H1 (cell line): ENCODE measurements at regions not wholly inside any gene's neighbourhood (a gene's known extent, or its start where the extent isn't known, plus 50 kb on each side); places are given as distances from the start of the nearest gene placed in this dataset.

Source experiments
- CTCF ChIA-PET: fragments of 300-600 bp; sonication (Branson Sonifier 250); formaldehyde crosslinking; loops from one replicate; lab custom pipeline; 2021; ENCODE audit not compliant: partially characterized antibody; lab: Charles Lee
- POLR2A ChIA-PET: fragments of 300-600 bp; sonication (Branson Sonifier 250); formaldehyde crosslinking; loops from one replicate; lab custom pipeline; 2021; ENCODE audit warnings: inconsistent platforms; ENCODE audit not compliant: partially characterized antibody; lab: Charles Lee
- DNase-seq, 2 experiments: peaks; one replicate each; pipeline versions ENCODE4 v3.0.0 to v3.0.0-alpha.2; 2010 to 2022; ENCODE audit warnings: low spot score in 2 of 2, low read depth in 1 of 2, mixed read lengths in 1 of 2
- FAIRE-seq: peaks from 2 replicates; lab custom pipeline; 2011; peaks lifted over from hg19 to GRCh38; lab: Jason Lieb, UNC
- H2AFZ ChIP-seq: 2 replicates; pipeline ENCODE4 v1.8.1; 2012; ENCODE audit warnings: low read length, inconsistent platforms
- H2AK5ac ChIP-seq: 2 replicates; pipeline ENCODE4 v1.6.1; 2013; ENCODE audit warnings: low read depth, low read length
- H2BK120ac ChIP-seq: replicated peaks from 2 replicates; pipeline ENCODE3; 2013; ENCODE audit warnings: low read depth, low read length, inconsistent platforms
- H2BK12ac ChIP-seq: 2 replicates; pipeline ENCODE4 v1.6.1; 2013; ENCODE audit warnings: low read depth, low read length
- H2BK15ac ChIP-seq: 2 replicates; pipeline ENCODE4 v1.6.1; 2013; ENCODE audit warnings: low read length
- H2BK20ac ChIP-seq: 2 replicates; pipeline ENCODE4 v1.6.1; 2013; ENCODE audit warnings: low read length
- H2BK5ac ChIP-seq: 2 replicates; pipeline ENCODE4 v1.6.1; 2013; ENCODE audit warnings: low read depth, low read length
- H3K14ac ChIP-seq: 2 replicates; pipeline ENCODE4 v1.6.1; 2013; ENCODE audit warnings: inconsistent platforms; ENCODE audit not compliant: insufficient read length
- H3K18ac ChIP-seq: 2 replicates; pipeline ENCODE4 v1.6.1; 2013; ENCODE audit warnings: low read length; ENCODE audit errors: extremely low read depth
- H3K23ac ChIP-seq: 2 replicates; pipeline ENCODE4 v1.6.1; 2013; ENCODE audit warnings: inconsistent platforms; ENCODE audit not compliant: insufficient read length
- H3K23me2 ChIP-seq: 2 replicates; pipeline ENCODE4 v1.6.1; 2013; ENCODE audit warnings: low read depth, low read length
- H3K27ac ChIP-seq: 2 replicates; pipeline ENCODE4 v1.6.1; 2011; ENCODE audit warnings: low read depth, low read length, inconsistent platforms
- H3K27me3 ChIP-seq, 4 experiments: replicated peaks in 1 of 4; 1 replicate in 1 of 4; 2 replicates in 3 of 4; pipeline versions ENCODE4 v1.6.1 to v1.8.1; 2011 to 2013; ENCODE audit warnings: low read length in 3 of 4, mild to moderate bottlenecking in 3 of 4, inconsistent platforms in 2 of 4, mixed read lengths in 2 of 4, moderate library complexity in 1 of 4; ENCODE audit not compliant: control insufficient read depth in 3 of 4, insufficient read depth in 3 of 4; ENCODE audit errors: extremely low read depth in 1 of 4
- H3K36me3 ChIP-seq, 4 experiments: 2 replicates each; pipeline versions ENCODE4 v1.6.1 to v1.8.1; 2011 to 2013; ENCODE audit warnings: mild to moderate bottlenecking in 4 of 4, low read length in 3 of 4, moderate library complexity in 2 of 4, control low read depth in 1 of 4, inconsistent platforms in 1 of 4; ENCODE audit not compliant: insufficient read depth in 4 of 4, control insufficient read depth in 2 of 4
- H3K4ac ChIP-seq: replicated peaks from 2 replicates; pipeline ENCODE3; 2013; ENCODE audit warnings: low read length, low read depth, mixed read lengths, inconsistent platforms; ENCODE audit not compliant: insufficient read length
- H3K4me1 ChIP-seq, 4 experiments: replicated peaks in 1 of 4; 1 replicate in 1 of 4; 2 replicates in 3 of 4; pipeline versions ENCODE4 v1.6.1 to v1.8.1; 2011 to 2013; ENCODE audit warnings: low read length in 3 of 4, inconsistent platforms in 2 of 4, mixed read lengths in 1 of 4; ENCODE audit not compliant: insufficient read depth in 4 of 4, control insufficient read depth in 3 of 4
- H3K4me2 ChIP-seq, 2 experiments: 2 replicates each; pipeline versions ENCODE4 v1.6.1 to v1.8.1; 2011 to 2013; ENCODE audit warnings: low read depth in 2 of 2, low read length in 2 of 2, control low read depth in 1 of 2, inconsistent platforms in 1 of 2, mild to moderate bottlenecking in 1 of 2; ENCODE audit not compliant: insufficient read depth in 1 of 2
- H3K4me3 ChIP-seq, 4 experiments: fragments of 200-600, 300-600 bp in 1 of 4; sonication (generic), shearing (Covaris generic), sonication (Bioruptor Twin) in 1 of 4; 2 replicates each; pipeline versions ENCODE4 v1.5.1 to v1.8.1; 2011 to 2016; ENCODE audit warnings: low read length in 4 of 4, low read depth in 3 of 4, control low read depth in 2 of 4, inconsistent platforms in 2 of 4, mild to moderate bottlenecking in 2 of 4, mixed read lengths in 1 of 4, moderate library complexity in 1 of 4; ENCODE audit not compliant: insufficient read depth in 2 of 4; ENCODE audit errors: extremely low read depth in 1 of 4
- H3K56ac ChIP-seq: replicated peaks from 2 replicates; pipeline ENCODE3; 2013; ENCODE audit warnings: low read depth, mild to moderate bottlenecking, mixed read lengths, low read length, inconsistent platforms; ENCODE audit not compliant: insufficient read length
- H3K79me1 ChIP-seq: 2 replicates; pipeline ENCODE4 v1.6.1; 2013; ENCODE audit warnings: low read depth, low read length, control low read depth
- H3K79me2 ChIP-seq, 2 experiments: 2 replicates each; pipeline versions ENCODE4 v1.6.1 to v1.8.1; 2012 to 2013; ENCODE audit warnings: low read length in 2 of 2, mild to moderate bottlenecking in 2 of 2, inconsistent platforms in 1 of 2; ENCODE audit not compliant: insufficient read depth in 2 of 2, control insufficient read depth in 1 of 2
- H3K9ac ChIP-seq, 4 experiments: replicated peaks in 1 of 4; 1 replicate in 1 of 4; 2 replicates in 3 of 4; pipeline versions ENCODE4 v1.6.1 to v1.8.1; 2011 to 2013; ENCODE audit warnings: low read depth in 3 of 4, low read length in 3 of 4, control low read depth in 2 of 4, mild to moderate bottlenecking in 2 of 4, moderate library complexity in 2 of 4, inconsistent platforms in 1 of 4; ENCODE audit errors: extremely low read depth in 1 of 4
- H3K9me3 ChIP-seq, 2 experiments: 2 replicates each; pipeline versions ENCODE4 v1.6.1 to v1.8.1; 2012 to 2013; ENCODE audit warnings: mild to moderate bottlenecking in 2 of 2, moderate library complexity in 2 of 2, control low read depth in 1 of 2, inconsistent platforms in 1 of 2, low read depth in 1 of 2, low read length in 1 of 2, mixed read lengths in 1 of 2; ENCODE audit not compliant: insufficient read depth in 2 of 2
- H4K20me1 ChIP-seq, 2 experiments: replicated peaks in 1 of 2; 2 replicates each; pipeline versions ENCODE3 to v1.8.1; 2011 to 2013; ENCODE audit warnings: inconsistent platforms in 2 of 2, low read length in 2 of 2, mild to moderate bottlenecking in 1 of 2; ENCODE audit not compliant: insufficient read depth in 2 of 2, control insufficient read depth in 1 of 2
- H4K5ac ChIP-seq: 2 replicates; pipeline ENCODE4 v1.6.1; 2013; ENCODE audit warnings: low read length, low read depth, mixed read lengths, inconsistent platforms; ENCODE audit not compliant: insufficient read length
- H4K8ac ChIP-seq: 2 replicates; pipeline ENCODE4 v1.8.0; 2013; ENCODE audit warnings: mild to moderate bottlenecking, moderate library complexity, low read length, inconsistent platforms; ENCODE audit not compliant: insufficient read depth; ENCODE audit errors: extremely low read depth
- H4K91ac ChIP-seq: replicated peaks from 2 replicates; pipeline ENCODE3; 2013; ENCODE audit warnings: low read length, mixed read lengths, inconsistent platforms; ENCODE audit not compliant: insufficient read length
- BACH1 ChIP-seq: IDR thresholded peaks from 2 replicates; pipeline ENCODE4 v1.6.1; 2012; ENCODE audit warnings: low read length, improper control_type of control experiment
- CBX8 ChIP-seq: fragments of 300-800, 300-1000 bp; sonication (generic); IDR thresholded peaks from 2 replicates; pipeline ENCODE4 v1.7.1; 2016; ENCODE audit warnings: low read depth, low read length, borderline replicate concordance
- GABPA ChIP-seq: IDR thresholded peaks from 2 replicates; pipeline ENCODE4 v1.6.1; 2011; ENCODE audit warnings: mild to moderate bottlenecking, low read length, moderate library complexity, borderline replicate concordance; ENCODE audit not compliant: insufficient read depth
- JUND ChIP-seq: IDR thresholded peaks from 2 replicates; pipeline ENCODE4 v1.6.1; 2011; ENCODE audit warnings: mild to moderate bottlenecking, improper control_type of control experiment, low read length
- KDM4A ChIP-seq: IDR thresholded peaks from one replicate; pipeline ENCODE4 v1.7.1; 2012; ENCODE audit warnings: low read depth, mild to moderate bottlenecking, moderate library complexity, low read length, inconsistent platforms; ENCODE audit not compliant: severe bottlenecking
- MAX ChIP-seq: IDR thresholded peaks from 2 replicates; pipeline ENCODE4 v1.6.1; 2012; ENCODE audit warnings: inconsistent platforms
- NRF1 ChIP-seq: IDR thresholded peaks from 2 replicates; pipeline ENCODE4 v1.6.1; 2011; ENCODE audit warnings: mild to moderate bottlenecking, low read depth, low read length, improper control_type of control experiment
- PHF8 ChIP-seq: fragments of 200-600 bp; sonication (generic); conservative IDR thresholded peaks from 2 replicates; pipeline ENCODE4 v1.7.1; 2012; ENCODE audit warnings: low read depth, mild to moderate bottlenecking, inconsistent platforms, low read length, moderate library complexity
- SIX5 ChIP-seq: IDR thresholded peaks from 2 replicates; pipeline ENCODE4 v1.6.1; 2011; ENCODE audit warnings: mild to moderate bottlenecking, low read depth, low read length
- SP4 ChIP-seq: IDR thresholded peaks from 2 replicates; pipeline ENCODE4 v1.6.1; 2012; ENCODE audit warnings: low read length, inconsistent platforms
- SUZ12 ChIP-seq: fragments of 200-600 bp; sonication (generic); IDR thresholded peaks from 2 replicates; pipeline ENCODE4 v1.6.1; 2012; ENCODE audit warnings: mild to moderate bottlenecking, inconsistent platforms, low read length, moderate library complexity, mixed read lengths
- TAF7 ChIP-seq: optimal IDR thresholded peaks from 2 replicates; pipeline ENCODE3; 2011; ENCODE audit warnings: low read depth, mild to moderate bottlenecking, inconsistent platforms, low read length, moderate library complexity, borderline replicate concordance
- USF2 ChIP-seq: IDR thresholded peaks from 2 replicates; pipeline ENCODE4 v1.6.1; 2011; ENCODE audit warnings: low read length, improper control_type of control experiment
- ZNF274 ChIP-seq: IDR thresholded peaks from 2 replicates; pipeline ENCODE4 v1.7.0; 2012; ENCODE audit warnings: low read length, borderline replicate concordance; ENCODE audit errors: extremely low read depth
- WGBS, 2 experiments: shearing (Covaris generic) in 1 of 2; methylation state at CpG; one replicate each; pipeline versions ENCODE4 v1.1.6 to v1.1.7; 2013 to 2015; ENCODE audit warnings: low lambda C conversion rate in 2 of 2, mixed read lengths in 2 of 2, inconsistent platforms in 1 of 2, low coverage in 1 of 2, missing lambda C conversion rate in 1 of 2; ENCODE audit not compliant: insufficient replicate concordance in 2 of 2, insufficient coverage in 1 of 2, insufficient read length in 1 of 2; ENCODE audit errors: extremely low coverage in 1 of 2, missing lambda C conversion rate in 1 of 2; 5-methylcytosine and 5-hydroxymethylcytosine counted together

GRCh38 chr15:75791337-75791713 is 51.9 kb upstream of the UBE2Q2 start:
- no peak overlapping the region for H3K14ac ChIP-seq
- no peak overlapping the region for H2BK15ac ChIP-seq
- no peak overlapping the region for H3K56ac ChIP-seq
- no peak overlapping the region for H3K23ac ChIP-seq
- H4K8ac ChIP-seq, result no peak overlapping the region
- H3K36me3 ChIP-seq, result no peaks in the 10 kb centered on the region
- no peak overlapping the region for H3K9ac ChIP-seq
- H4K5ac ChIP-seq, result no peak overlapping the region
- 87% methylated on average over 14 of the region's 14 CpGs; no CpG with 5 or more reads in 1 of the 2 experiments for WGBS, 2 experiments
- ChIA-PET POLR2A (no interaction called here), CTCF (interaction anchor here (0.5 to 2.9 kb wide), 3 partner anchors 11 to 158 kb away, joined by 3 to 20 read pairs (median 4); no protein-coding TSS in a partner anchor)
- H3K18ac ChIP-seq, result no peak overlapping the region
- H2BK120ac ChIP-seq, result no peak overlapping the region
- no peak overlapping the region for H2BK12ac ChIP-seq
- H2AK5ac ChIP-seq, result no peak overlapping the region
- no peaks in the 10 kb centered on the region for H3K23me2 ChIP-seq
- H3K79me1 ChIP-seq, result no peaks in the 10 kb centered on the region
- no peak overlapping the region for H3K4me2 ChIP-seq
- no peaks in the 10 kb centered on the region; a peak in 1 of 7 replicates for H3K27me3 ChIP-seq
- no peaks in the 10 kb centered on the region for H4K20me1 ChIP-seq
- H3K9me3 ChIP-seq, result no peaks in the 10 kb centered on the region
- FAIRE-seq (no peak), DNase-seq (no peak)
- no peak overlapping the region for H2AFZ ChIP-seq
- H3K4me3 ChIP-seq, result no peak overlapping the region
- H2BK5ac ChIP-seq, result no peak overlapping the region
- H4K91ac ChIP-seq, result no peak overlapping the region
- H2BK20ac ChIP-seq, result no peak overlapping the region
- peaks cover 0 to under 1% (median 0%) of the 10 kb centered on the region in 4 experiments; a peak in 1 of 7 replicates for H3K4me1 ChIP-seq
- H3K4ac ChIP-seq, result no peak overlapping the region
- no peak overlapping the region for H3K27ac ChIP-seq
- no peaks in the 10 kb centered on the region for H3K79me2 ChIP-seq
- TF ChIP-seq CBX8 (no peak), TAF7 (no peak), KDM4A (no peak), PHF8 (no peak), SP4 (no peak), USF2 (no peak), ZNF274 (no peak), SIX5 (no peak), GABPA (no peak), NRF1 (no peak), BACH1 (no peak), SUZ12 (no peak), MAX (no peak), JUND (no peak)
